ENCODE measurements at regions not wholly inside any gene's neighbourhood (a gene's known extent, or its start where the extent isn't known, plus 50 kb on each side); places are given as distances from the start of the nearest gene placed in this dataset.

GRCh38 chr2:145909175-145909755, 1389.3 kb upstream of the ZEB2 start:
- TF ChIP-seq CTCF (IDR thresholded peaks at IDR 0.05) (no peak), POLR2A (IDR thresholded peaks at IDR 0.05) (no peak)

Data from testis (tissue), 2 donors.